ENCODE measurements at regions not wholly inside any gene's neighbourhood (a gene's known extent, or its start where the extent isn't known, plus 50 kb on each side); places are given as distances from the start of the nearest gene placed in this dataset.

- H3K4me3 ChIP-seq, result no peak overlapping the region
- H3K9ac ChIP-seq, result no peak overlapping the region
- H4K20me1 ChIP-seq, result no peaks in the 10 kb centered on the region
- H3K4me1 ChIP-seq, result peaks cover 32% of the 10 kb centered on the region
- no peak overlapping the region for H3K4me2 ChIP-seq
- no peak for TF ChIP-seq Cebpa-rat (IDR thresholded peaks at IDR 0.05)
- H3K36me3 ChIP-seq, result no peaks in the 10 kb centered on the region
- H3K27ac ChIP-seq, result no peak overlapping the region
- H3K27me3 ChIP-seq, result no peaks in the 10 kb centered on the region
- no peaks in the 10 kb centered on the region for H3K9me3 ChIP-seq
Observed at GRCh38 chr4:80136270-80136669, 61.0 kb upstream of the PRDM8 start.

DNA sequence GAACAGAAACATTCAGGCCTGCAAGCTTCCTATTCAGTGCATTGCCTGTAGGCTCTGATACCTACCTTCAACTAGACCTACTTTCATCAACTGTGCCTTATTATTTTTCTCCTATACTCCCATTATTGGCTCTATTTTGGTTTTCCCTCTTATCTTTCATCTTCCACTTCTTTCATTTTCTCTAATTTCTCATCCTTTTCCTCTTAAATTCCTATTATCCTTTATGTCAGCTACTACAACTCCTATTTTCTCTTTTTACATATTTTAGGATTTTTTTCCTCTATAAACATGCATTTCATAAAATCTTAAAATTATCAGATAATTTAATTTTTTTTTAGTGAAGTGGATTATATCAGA lies 61.6 kb upstream of the PRDM8 start:
- Histone ChIP-seq H3K36me3 (no peaks in the 10 kb centered on the region), H4K20me1 (no peaks in the 10 kb centered on the region), H3K27ac (no peak overlapping the region), H3K4me2 (no peak overlapping the region), H3K27me3 (no peaks in the 10 kb centered on the region), H3K9me3 (no peaks in the 10 kb centered on the region), H3K9ac (no peak overlapping the region), H3K4me1 (peaks cover 32% of the 10 kb centered on the region), H3K4me3 (no peak overlapping the region)
- TF ChIP-seq Cebpa-rat (IDR thresholded peaks at IDR 0.05), result no peak

GRCh38 chr4:80134936-80135701 lies 62.1 kb upstream of the ANTXR2 start:
- Histone ChIP-seq H3K4me1 (peaks cover 27% of the 10 kb centered on the region), H3K4me3 (no peak overlapping the region), H3K36me3 (no peaks in the 10 kb centered on the region), H3K9ac (no peak overlapping the region), H4K20me1 (no peaks in the 10 kb centered on the region), H3K27ac (no peak overlapping the region), H3K27me3 (no peaks in the 10 kb centered on the region), H3K4me2 (no peak overlapping the region), H3K9me3 (no peaks in the 10 kb centered on the region)
- no peak for TF ChIP-seq Cebpa-rat (IDR thresholded peaks at IDR 0.05)

- H3K27ac ChIP-seq, result no peak overlapping the region
- no peaks in the 10 kb centered on the region for H3K36me3 ChIP-seq
- H3K9ac ChIP-seq, result no peak overlapping the region
- no peak overlapping the region for H3K4me2 ChIP-seq
- no peak overlapping the region for H3K4me3 ChIP-seq
- TF ChIP-seq Cebpa-rat (IDR thresholded peaks at IDR 0.05), result no peak
- H3K27me3 ChIP-seq, result no peaks in the 10 kb centered on the region
- H4K20me1 ChIP-seq, result no peaks in the 10 kb centered on the region
- peaks cover 14% of the 10 kb centered on the region for H3K4me1 ChIP-seq
- no peaks in the 10 kb centered on the region for H3K9me3 ChIP-seq
Observed at GRCh38 chr4:80133240-80133783, 60.3 kb upstream of the ANTXR2 start.

GRCh38 chr4:80129785-80130184 lies 56.8 kb upstream of the ANTXR2 start:
- no peak overlapping the region for H3K9ac ChIP-seq
- no peak overlapping the region for H3K4me3 ChIP-seq
- no peaks in the 10 kb centered on the region for H3K27me3 ChIP-seq
- no peaks in the 10 kb centered on the region for H4K20me1 ChIP-seq
- H3K9me3 ChIP-seq, result no peaks in the 10 kb centered on the region
- H3K4me1 ChIP-seq, result peaks cover 37% of the 10 kb centered on the region
- no peak overlapping the region for H3K27ac ChIP-seq
- H3K4me2 ChIP-seq, result no peak overlapping the region
- H3K36me3 ChIP-seq, result no peaks in the 10 kb centered on the region
- TF ChIP-seq Cebpa-rat (IDR thresholded peaks at IDR 0.05), result no peak

DNA sequence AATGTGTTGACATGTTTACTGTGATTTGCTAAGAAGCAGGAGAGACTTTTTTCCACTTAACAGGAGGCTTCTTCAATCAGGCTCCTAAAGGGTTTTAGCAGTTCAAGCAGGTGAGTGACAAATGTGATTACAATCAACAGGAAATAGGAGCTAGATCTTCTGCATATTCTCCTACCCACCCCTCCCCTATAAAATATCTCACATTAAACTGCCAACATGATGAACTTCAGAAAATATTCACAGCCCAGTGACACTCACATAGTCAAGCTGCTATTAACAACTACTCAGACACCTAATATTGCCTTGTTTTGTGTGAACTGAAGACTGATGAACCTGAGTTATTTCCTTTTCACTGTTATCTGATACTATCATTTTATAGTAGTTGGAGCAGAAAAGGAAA lies 55.9 kb upstream of the ANTXR2 start:
- H3K27me3 ChIP-seq, result no peaks in the 10 kb centered on the region
- H3K9me3 ChIP-seq, result no peaks in the 10 kb centered on the region
- H3K36me3 ChIP-seq, result no peaks in the 10 kb centered on the region
- H4K20me1 ChIP-seq, result no peaks in the 10 kb centered on the region
- no peak for TF ChIP-seq Cebpa-rat (IDR thresholded peaks at IDR 0.05)
- peaks cover 37% of the 10 kb centered on the region for H3K4me1 ChIP-seq
- no peak overlapping the region for H3K9ac ChIP-seq
- no peak overlapping the region for H3K4me3 ChIP-seq
- H3K27ac ChIP-seq, result no peak overlapping the region
- H3K4me2 ChIP-seq, result 0 out of 2 replicates have a peak overlapping the region, but pooled peaks have one; percentile 6

- peak overlapping the region; percentile 50; the same call in 1 of the 2 replicates for H3K27ac ChIP-seq
- no peak overlapping the region for H3K4me3 ChIP-seq
- no peak for TF ChIP-seq Cebpa-rat (IDR thresholded peaks at IDR 0.05)
- no peak overlapping the region for H3K9ac ChIP-seq
- no peaks in the 10 kb centered on the region for H3K36me3 ChIP-seq
- H4K20me1 ChIP-seq, result no peaks in the 10 kb centered on the region
- peaks cover 37% of the 10 kb centered on the region for H3K4me1 ChIP-seq
- H3K27me3 ChIP-seq, result no peaks in the 10 kb centered on the region
- no peaks in the 10 kb centered on the region for H3K9me3 ChIP-seq
- H3K4me2 ChIP-seq, result peak overlapping the region; percentile 66
Observed at GRCh38 chr4:80127870-80128419, 54.9 kb upstream of the ANTXR2 start.

GRCh38 chr4:80126435-80126834 lies 53.4 kb upstream of the ANTXR2 start:
- peaks cover 37% of the 10 kb centered on the region for H3K4me1 ChIP-seq
- TF ChIP-seq Cebpa-rat (IDR thresholded peaks at IDR 0.05), result no peak
- H3K27ac ChIP-seq, result peak overlapping the region; percentile 19
- no peaks in the 10 kb centered on the region for H3K27me3 ChIP-seq
- no peaks in the 10 kb centered on the region for H4K20me1 ChIP-seq
- no peak overlapping the region for H3K4me3 ChIP-seq
- H3K36me3 ChIP-seq, result no peaks in the 10 kb centered on the region
- no peak overlapping the region for H3K9ac ChIP-seq
- no peaks in the 10 kb centered on the region; the same call in 1 of the 2 replicates for H3K9me3 ChIP-seq
- peak overlapping the region; percentile 66 for H3K4me2 ChIP-seq

GRCh38 chr4:80125252-80126177 lies 52.5 kb upstream of the ANTXR2 start:
- peak overlapping the region; percentile 19; the same call in 1 of the 2 replicates for H3K27ac ChIP-seq

More at GRCh38 chr4:80125252-80126177, 52.5 kb upstream of the ANTXR2 start:
- Histone ChIP-seq H3K27me3 (no peaks in the 10 kb centered on the region), H3K4me1 (peaks cover 37% of the 10 kb centered on the region), H3K9me3 (no peaks in the 10 kb centered on the region; the same call in 1 of the 2 replicates), H4K20me1 (no peaks in the 10 kb centered on the region), H3K4me2 (peak overlapping the region; percentile 66), H3K4me3 (no peak overlapping the region), H3K36me3 (no peaks in the 10 kb centered on the region), H3K9ac (no peak overlapping the region)
- no peak for TF ChIP-seq Cebpa-rat (IDR thresholded peaks at IDR 0.05)

All from BLaER1 (cell line).